Right cardiac atrium (tissue), 5 donors: ENCODE measurements at regions not wholly inside any gene's neighbourhood (a gene's known extent, or its start where the extent isn't known, plus 50 kb on each side); places are given as distances from the start of the nearest gene placed in this dataset.
A peak's percentile ranks its signal among the peaks of the same experiment; 100 is the strongest.

Source experiments
- ATAC-seq, 2 donors: fragments of 200-7000 bp; cut with Tn5 transposase; one replicate each; pipeline versions ENCODE4 v1.8.0 to v1.9.1; 2020; ENCODE audit warnings: moderate library complexity in 2 of 2, mild to moderate bottlenecking in 1 of 2
- DNase-seq, 3 donors: peaks; one replicate each; pipeline ENCODE4 v3.0.0-alpha.2; 2020
- H3K27ac ChIP-seq: one replicate; pipeline ENCODE4 v1.5.1; 2013; ENCODE audit warnings: mild to moderate bottlenecking, low read length, control low read depth, moderate library complexity
- H3K27me3 ChIP-seq: one replicate; pipeline ENCODE4 v1.6.1; 2013; ENCODE audit not compliant: control insufficient read depth, insufficient read depth
- H3K4me1 ChIP-seq: one replicate; pipeline ENCODE4 v1.6.1; 2013; ENCODE audit warnings: low read length; ENCODE audit not compliant: control insufficient read depth, insufficient read depth
- H3K4me3 ChIP-seq: one replicate; pipeline ENCODE4 v1.5.1; 2013; ENCODE audit warnings: low read length, control low read depth
- H3K9me3 ChIP-seq: one replicate; pipeline ENCODE4 v1.6.1; 2013; ENCODE audit warnings: low read length; ENCODE audit not compliant: control insufficient read depth
- WGBS: extraction: QIAGEN DNeasy Blood & Tissue Kit; methylation state at CpG from one replicate; pipeline ENCODE4 v1.1.7; 2013; 5-methylcytosine and 5-hydroxymethylcytosine counted together
- intact Hi-C, 4 donors: fragments of 100-400 bp; cut with DNase I; formaldehyde crosslinking; loops; one replicate each; pipeline versions ENCODE4 v1.11.0 to v1.14.0; 2022 to 2023
- donor health status: healthy with polysubstance abuse.
- donor health status: DM: no; HTN: yes; CAD: no.
- donor health status: DM: no; HTN: no; CAD: no.
- donor health status: DM: no; HTN: yes; CAD: no; lungs with severe emphysema.
- donor health status: DM: yes; HTN: yes; CAD: no.

DNA sequence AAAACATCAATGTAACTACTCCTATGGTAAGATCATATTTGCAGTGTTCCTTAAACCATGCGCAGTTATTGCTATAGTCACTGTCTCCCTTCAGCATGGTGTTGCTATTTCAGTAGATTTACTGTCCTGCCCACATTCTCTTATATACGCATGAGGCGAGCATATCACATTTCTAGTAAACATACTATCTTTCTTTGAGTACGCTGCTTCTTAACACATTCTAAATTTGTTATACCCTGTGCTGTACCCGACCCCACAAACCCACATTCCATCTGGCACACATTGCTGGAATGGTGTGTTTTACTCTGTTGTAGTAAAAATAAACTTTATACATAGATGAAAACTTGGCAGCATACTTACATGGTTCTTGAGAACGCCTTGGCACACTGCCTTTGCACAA is 163.3 kb downstream of the QPCT start:
- DNase-seq (no peak), ATAC-seq (peak; percentile 64 to 66)
- intact Hi-C loops: no loop called here
- Histone ChIP-seq H3K27me3 (no peaks in the 10 kb centered on the region), H3K4me1 (peaks cover 3% of the 10 kb centered on the region), H3K27ac (peak overlapping the region; percentile 76), H3K4me3 (no peak overlapping the region), H3K9me3 (no peaks in the 10 kb centered on the region)
- 50% methylated on average over 6 of the region's 6 CpGs for WGBS

DNA sequence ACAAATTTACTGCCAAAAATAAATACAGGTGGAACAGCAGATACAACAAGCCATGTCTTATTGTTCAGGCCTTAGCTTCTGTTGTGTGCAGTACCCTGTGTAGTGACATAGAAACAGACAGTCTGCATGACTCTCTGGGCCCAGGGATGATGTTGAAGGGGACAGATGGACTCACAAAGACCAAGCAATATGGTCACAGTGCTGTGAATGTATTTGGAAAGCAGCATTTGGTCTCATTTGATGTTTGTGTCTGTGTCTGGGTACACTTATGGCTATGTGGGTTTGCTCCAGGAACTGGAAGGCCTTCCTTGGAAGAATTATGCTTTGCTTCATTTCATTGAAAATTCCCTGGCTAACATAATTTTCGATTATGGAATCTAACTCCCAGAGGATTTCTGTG is 158.5 kb downstream of the CDC42EP3 start:
- intact Hi-C loops: no loop called here
- Histone ChIP-seq H3K27me3 (no peaks in the 10 kb centered on the region), H3K4me3 (no peak overlapping the region), H3K4me1 (no peaks in the 10 kb centered on the region), H3K9me3 (no peaks in the 10 kb centered on the region), H3K27ac (no peak overlapping the region)
- DNase-seq: no peak
- ATAC-seq: no peak
- WGBS: 57% methylated on average over 1 of the region's 1 CpG

DNA sequence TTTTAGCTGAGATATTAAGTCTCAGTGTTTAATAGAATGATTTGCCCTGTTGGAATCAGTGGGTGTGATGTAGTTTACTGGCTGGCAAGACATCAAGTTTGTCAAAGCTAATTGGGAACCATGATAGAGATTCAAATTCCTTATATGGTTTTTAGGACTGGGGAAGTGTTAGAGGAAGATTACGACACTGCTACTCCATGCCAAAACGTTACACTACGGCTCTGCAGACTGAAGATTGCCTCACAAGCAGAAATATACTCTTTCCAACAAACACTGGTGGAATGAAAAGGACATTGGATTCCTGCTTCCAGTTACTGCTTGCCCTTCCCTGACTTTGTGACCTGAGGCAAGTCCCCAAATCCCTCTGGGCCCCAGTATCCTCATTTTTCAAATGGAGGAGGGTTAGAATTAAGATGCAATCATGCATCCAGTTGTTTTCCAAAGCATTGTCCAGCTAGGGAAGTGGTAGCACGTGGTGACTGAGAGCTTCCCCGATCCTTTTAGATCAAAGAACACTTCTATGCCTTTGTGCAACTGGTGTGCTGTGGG is 147.6 kb downstream of the CDC42EP3 start:
- peak; percentile 98 for ATAC-seq
- intact Hi-C loops: loop anchor here in 1 of 4 donors (10.0 kb wide), 1 partner anchor 311 kb away; no protein-coding TSS in a partner anchor
- peak; percentile 25 to 46 (median 29) for DNase-seq
- Histone ChIP-seq H3K4me1 (peaks cover 3% of the 10 kb centered on the region), H3K9me3 (no peaks in the 10 kb centered on the region), H3K27me3 (no peaks in the 10 kb centered on the region), H3K27ac (peak overlapping the region; percentile 54), H3K4me3 (no peak overlapping the region)
- WGBS: 3% methylated on average over 5 of the region's 5 CpGs

DNA sequence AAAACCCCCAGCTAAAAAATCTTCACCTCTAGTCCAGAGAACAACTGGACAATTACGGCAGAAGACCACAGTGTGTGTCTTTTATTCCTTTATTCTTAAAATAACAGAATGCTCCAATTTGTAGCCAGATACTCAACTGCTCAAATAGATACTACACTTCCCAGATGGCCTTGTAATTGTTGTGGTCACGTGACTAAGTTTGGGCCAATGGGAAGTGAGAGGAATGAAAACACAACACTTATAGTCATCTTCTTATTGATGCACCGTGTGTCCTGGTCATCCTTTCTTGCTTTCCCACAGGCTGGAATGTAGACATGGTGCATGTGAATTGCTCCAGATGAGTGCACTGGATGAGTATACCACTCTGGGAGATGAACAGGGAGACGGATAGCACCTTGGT is 145.1 kb downstream of the CDC42EP3 start:
- no peaks in the 10 kb centered on the region for H3K9me3 ChIP-seq
- no peaks in the 10 kb centered on the region for H3K27me3 ChIP-seq
- peaks cover 3% of the 10 kb centered on the region for H3K4me1 ChIP-seq
- no peak overlapping the region for H3K27ac ChIP-seq
- 63% methylated on average over 4 of the region's 4 CpGs for WGBS
- ATAC-seq (no peak), DNase-seq (no peak)
- intact Hi-C loops: loop anchor here in 1 of 4 donors (10.0 kb wide), 1 partner anchor 308 kb away; no protein-coding TSS in a partner anchor
- H3K4me3 ChIP-seq: no peak overlapping the region

DNA sequence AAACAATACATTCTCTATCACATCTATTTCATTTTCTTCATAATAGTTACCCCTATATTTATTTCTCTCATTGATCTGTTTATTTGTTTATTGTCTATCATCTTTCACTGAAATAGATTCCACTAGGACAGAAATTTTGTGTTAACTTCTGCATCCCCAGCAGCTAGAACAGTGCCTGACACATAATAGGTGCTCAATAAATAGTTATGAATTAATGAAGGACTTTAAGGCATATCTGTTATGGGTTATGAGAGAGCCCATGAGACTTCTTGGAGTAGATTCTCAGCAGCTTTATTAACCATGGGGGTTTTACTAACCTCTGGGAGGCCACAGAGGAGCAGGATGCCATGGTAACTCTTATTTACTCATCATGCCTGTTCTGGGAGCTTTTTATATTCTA is 144.6 kb downstream of the CDC42EP3 start:
- no peak overlapping the region for H3K4me3 ChIP-seq
- no peak for ATAC-seq
- H3K27me3 ChIP-seq: no peaks in the 10 kb centered on the region
- no peaks in the 10 kb centered on the region for H3K9me3 ChIP-seq
- H3K4me1 ChIP-seq: peaks cover 3% of the 10 kb centered on the region
- no peak overlapping the region for H3K27ac ChIP-seq
- intact Hi-C loops: loop anchor here in 1 of 4 donors (10.0 kb wide), 1 partner anchor 308 kb away; no protein-coding TSS in a partner anchor
- no peak for DNase-seq

DNA sequence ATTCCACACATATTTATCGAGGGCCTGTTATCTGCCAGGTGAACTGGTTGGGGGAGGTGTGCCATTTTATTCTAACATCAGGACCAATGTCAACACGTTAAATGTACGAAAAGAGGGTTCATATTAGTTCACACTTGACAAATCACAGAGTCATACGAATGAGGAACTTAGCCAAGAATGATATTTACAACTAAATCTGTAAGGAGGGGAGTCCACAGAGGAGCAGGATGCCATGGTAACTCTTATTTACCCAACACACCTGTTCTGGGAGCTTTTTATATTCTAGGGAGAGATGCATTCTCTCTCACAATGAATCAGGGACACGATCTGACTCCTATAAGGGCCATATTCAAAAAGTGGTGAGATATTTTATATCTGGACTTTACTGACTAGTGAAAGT is 144.1 kb downstream of the CDC42EP3 start:
- intact Hi-C loops: loop anchor here in 1 of 4 donors (10.0 kb wide), 1 partner anchor 307 kb away; no protein-coding TSS in a partner anchor
- WGBS: 66% methylated on average over 5 of the region's 5 CpGs
- H3K27ac ChIP-seq: no peak overlapping the region

DNA sequence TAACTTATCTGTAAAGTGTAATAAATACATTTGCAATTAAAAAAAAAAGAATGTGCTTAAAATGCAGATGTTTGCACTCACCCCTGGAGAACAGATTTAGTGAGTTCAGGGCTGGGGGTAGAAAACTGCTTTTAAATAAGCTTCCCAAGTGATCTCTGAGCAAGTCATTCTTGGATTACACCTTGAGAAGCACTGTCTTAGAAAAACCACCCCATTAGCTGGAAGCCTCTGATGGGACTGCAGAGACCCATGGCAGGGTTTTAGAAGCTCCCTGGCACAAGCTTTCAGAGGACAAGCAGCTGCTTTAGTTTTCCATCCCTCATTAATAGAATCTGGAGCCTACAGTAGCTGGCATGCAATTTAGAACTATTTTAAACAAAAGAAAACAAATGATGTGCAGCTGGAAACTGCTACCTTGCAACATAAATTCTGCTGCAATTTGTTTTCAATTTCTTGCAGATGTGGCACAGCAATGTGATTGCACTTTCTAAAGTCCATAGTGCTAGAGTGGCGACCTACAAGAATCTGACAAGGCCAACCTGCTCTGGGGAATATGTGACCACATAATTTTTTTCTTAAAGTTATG is 141.5 kb downstream of the CDC42EP3 start:
- intact Hi-C loops: loop anchor here in 2 of 4 donors (10.0 kb wide), 2 partner anchors 115 to 305 kb away; no protein-coding TSS in a partner anchor
- 83% methylated on average over 1 of the region's 1 CpG for WGBS
- no peaks in the 10 kb centered on the region for H3K9me3 ChIP-seq
- no peak overlapping the region for H3K4me3 ChIP-seq
- DNase-seq (no peak), ATAC-seq (no peak)
- H3K27ac ChIP-seq: no peak overlapping the region
- no peaks in the 10 kb centered on the region for H3K27me3 ChIP-seq
- no peaks in the 10 kb centered on the region for H3K4me1 ChIP-seq

More for the DNA sequence above, 144.1 kb downstream of the CDC42EP3 start:
- DNase-seq (no peak), ATAC-seq (no peak)
- H3K4me3 ChIP-seq: no peak overlapping the region
- H3K4me1 ChIP-seq: peaks cover 3% of the 10 kb centered on the region
- no peaks in the 10 kb centered on the region for H3K27me3 ChIP-seq
- no peaks in the 10 kb centered on the region for H3K9me3 ChIP-seq

DNA sequence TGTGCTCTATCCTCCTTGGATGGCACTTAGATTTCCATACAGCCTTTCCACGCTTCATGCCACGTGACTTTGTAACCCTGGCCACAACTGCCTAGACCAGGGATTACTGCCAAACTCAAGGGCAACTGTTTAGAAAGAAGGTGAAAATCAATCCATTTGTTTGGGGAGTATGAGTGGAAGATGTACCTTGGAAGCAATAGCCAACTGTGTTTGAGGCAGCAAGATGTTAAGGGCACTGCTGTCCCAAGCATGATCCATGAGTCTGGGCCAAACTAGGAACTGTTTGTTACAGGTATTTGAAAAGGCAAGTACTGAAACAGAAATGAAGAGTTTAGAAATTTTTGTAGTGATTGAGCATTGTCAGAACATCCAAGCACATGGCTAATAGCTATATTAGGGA is 138.9 kb downstream of the CDC42EP3 start:
- DNase-seq (no peak), ATAC-seq (no peak)
- Histone ChIP-seq H3K27me3 (no peaks in the 10 kb centered on the region), H3K9me3 (no peaks in the 10 kb centered on the region), H3K4me3 (no peak overlapping the region), H3K27ac (no peak overlapping the region), H3K4me1 (no peaks in the 10 kb centered on the region)
- 93% methylated on average over 2 of the region's 2 CpGs for WGBS
- intact Hi-C loops: loop anchor here in 1 of 4 donors (10.0 kb wide), 1 partner anchor 118 kb away; no protein-coding TSS in a partner anchor

DNA sequence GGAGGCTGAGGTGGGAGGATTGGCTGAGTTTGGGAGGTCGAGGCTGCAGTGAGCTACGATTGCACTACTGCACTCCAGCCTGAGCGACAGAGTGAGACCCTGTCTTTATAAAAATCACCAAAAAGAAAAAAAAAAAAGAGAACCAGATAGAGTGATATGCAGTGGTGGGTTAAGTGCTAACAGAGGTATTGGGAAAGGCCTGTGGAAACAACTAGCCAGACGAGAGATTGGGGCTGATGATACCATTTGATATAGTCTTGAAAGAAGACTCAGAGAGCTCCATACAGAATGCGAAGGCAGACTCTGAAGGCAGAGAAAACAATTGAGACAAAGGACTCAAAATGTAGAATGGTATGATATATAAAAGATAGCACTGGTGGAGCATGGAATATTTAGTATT is 134.1 kb downstream of the CDC42EP3 start:
- 96% methylated on average over 5 of the region's 5 CpGs for WGBS
- H3K27me3 ChIP-seq: no peaks in the 10 kb centered on the region
- H3K27ac ChIP-seq: no peak overlapping the region
- H3K9me3 ChIP-seq: no peaks in the 10 kb centered on the region
- no peak overlapping the region for H3K4me3 ChIP-seq
- no peak for ATAC-seq
- peaks cover 2% of the 10 kb centered on the region for H3K4me1 ChIP-seq
- intact Hi-C loops: loop anchor here in 1 of 4 donors (10.0 kb wide), 1 partner anchor 123 kb away; no protein-coding TSS in a partner anchor
- DNase-seq: no peak

DNA sequence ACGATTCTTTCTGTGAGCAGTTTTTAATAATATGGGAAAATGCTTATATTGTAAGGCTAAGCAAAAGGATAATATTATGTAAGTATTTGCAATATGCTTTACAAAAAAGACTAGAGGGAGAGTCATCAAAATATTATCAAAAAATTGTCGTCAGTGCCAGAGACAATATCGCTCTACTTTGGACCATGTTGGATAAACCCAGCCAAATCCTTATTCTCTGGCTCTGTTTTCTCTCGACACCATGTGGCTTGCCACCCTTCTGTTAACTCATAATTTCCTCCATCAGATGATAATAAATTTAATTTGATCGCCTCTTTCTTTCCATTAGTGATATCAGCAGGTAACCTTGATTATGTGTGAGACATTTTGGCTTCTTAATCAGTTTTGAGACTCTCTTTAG is 129.9 kb downstream of the CDC42EP3 start:
- 62% methylated on average over 5 of the region's 5 CpGs for WGBS
- DNase-seq (no peak), ATAC-seq (no peak)
- Histone ChIP-seq H3K4me3 (no peak overlapping the region), H3K4me1 (peaks cover 2% of the 10 kb centered on the region), H3K27me3 (no peaks in the 10 kb centered on the region), H3K9me3 (no peaks in the 10 kb centered on the region), H3K27ac (no peak overlapping the region)
- intact Hi-C loops: no loop called here

DNA sequence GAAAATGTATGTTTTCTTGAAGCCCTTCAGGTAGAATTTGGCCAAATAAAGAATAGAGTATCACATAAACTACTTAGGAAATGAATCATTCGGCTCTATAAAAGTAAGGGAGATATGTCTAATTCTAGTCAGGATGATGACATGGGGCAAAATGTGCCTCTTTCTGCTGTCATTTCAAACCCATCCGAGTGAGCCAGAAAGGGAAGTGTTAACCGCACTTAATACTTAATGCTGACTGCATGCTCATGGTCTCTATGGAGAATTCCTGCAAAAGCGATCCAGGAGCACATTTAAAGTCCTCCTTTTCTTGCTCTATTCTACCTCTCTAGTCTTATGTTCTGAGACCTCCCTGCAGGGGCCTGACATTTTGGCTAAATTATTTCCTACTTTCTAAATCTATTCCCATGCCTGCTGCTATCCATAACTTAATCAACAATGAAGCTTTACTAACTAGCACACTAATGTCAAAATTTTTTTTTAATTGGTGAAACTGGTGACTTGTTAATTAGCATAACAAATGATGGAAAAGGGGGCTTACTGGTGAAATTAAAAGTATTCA is 127.4 kb downstream of the CDC42EP3 start:
- no peak overlapping the region for H3K4me3 ChIP-seq
- WGBS: 71% methylated on average over 4 of the region's 4 CpGs
- no peak for ATAC-seq
- H3K4me1 ChIP-seq: no peaks in the 10 kb centered on the region
- no peaks in the 10 kb centered on the region for H3K9me3 ChIP-seq
- DNase-seq: no peak
- intact Hi-C loops: no loop called here
- no peaks in the 10 kb centered on the region for H3K27me3 ChIP-seq
- H3K27ac ChIP-seq: no peak overlapping the region
